ENCODE measurements at regions not wholly inside any gene's neighbourhood (a gene's known extent, or its start where the extent isn't known, plus 50 kb on each side); places are given as distances from the start of the nearest gene placed in this dataset.

DNA sequence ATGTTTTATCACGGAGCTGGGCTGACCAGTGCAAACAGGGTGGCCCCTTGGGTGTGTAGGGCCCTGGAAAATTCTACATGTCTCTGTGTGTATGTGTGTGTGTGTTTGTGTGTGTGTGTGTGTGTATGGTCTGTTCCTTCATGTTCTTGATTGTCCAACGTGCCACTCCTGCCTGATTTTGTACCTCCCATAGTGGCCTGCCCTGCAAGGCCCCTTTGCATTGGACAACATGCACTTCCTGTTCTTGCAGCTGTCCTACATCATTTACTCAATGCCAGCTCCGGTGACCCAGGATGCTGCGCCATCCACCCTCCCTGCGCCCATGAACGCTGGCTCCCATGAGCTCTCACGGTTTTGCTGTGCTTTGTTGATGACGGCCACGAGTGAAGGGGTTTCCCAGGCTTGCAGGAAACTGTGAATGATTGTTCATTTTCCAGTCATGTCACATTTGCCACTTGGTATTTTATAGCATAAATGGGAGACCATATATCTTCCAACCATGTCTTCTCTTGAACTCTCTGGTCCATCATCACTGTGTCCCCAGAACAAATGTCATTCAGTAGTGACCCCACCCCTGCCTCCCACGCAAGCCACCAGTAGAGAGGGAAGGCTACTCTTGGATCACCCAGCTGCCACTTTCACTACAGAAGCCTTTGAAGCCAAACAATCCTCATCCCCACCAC lies 69.7 kb upstream of the NCK2 start:
- H3K27ac Mint-ChIP-seq: no peak overlapping the region
- Histone ChIP-seq H3K36me3 (ENCODE audit: control insufficient read depth, insufficient read depth, low read length) (no peaks in the 10 kb centered on the region), H3K27ac (ENCODE audit: low read depth, low read length) (no peak overlapping the region), H3K4me3 (ENCODE audit: low read length) (no peak overlapping the region), H3K4me1 (ENCODE audit: control insufficient read depth, insufficient read depth, low read length) (no peaks in the 10 kb centered on the region), H3K27me3 (ENCODE audit: control insufficient read depth, insufficient read depth, low read length, poor library complexity, severe bottlenecking) (peaks cover 6% of the 10 kb centered on the region), H3K9me3 (ENCODE audit: control insufficient read depth, low read length) (no peaks in the 10 kb centered on the region), H3K9ac (ENCODE audit: extremely low read depth, low read length, poor library complexity, severe bottlenecking) (no peak overlapping the region)
- no peaks in the 10 kb centered on the region for H3K9me3 Mint-ChIP-seq
- TF ChIP-seq, protein P1, sequence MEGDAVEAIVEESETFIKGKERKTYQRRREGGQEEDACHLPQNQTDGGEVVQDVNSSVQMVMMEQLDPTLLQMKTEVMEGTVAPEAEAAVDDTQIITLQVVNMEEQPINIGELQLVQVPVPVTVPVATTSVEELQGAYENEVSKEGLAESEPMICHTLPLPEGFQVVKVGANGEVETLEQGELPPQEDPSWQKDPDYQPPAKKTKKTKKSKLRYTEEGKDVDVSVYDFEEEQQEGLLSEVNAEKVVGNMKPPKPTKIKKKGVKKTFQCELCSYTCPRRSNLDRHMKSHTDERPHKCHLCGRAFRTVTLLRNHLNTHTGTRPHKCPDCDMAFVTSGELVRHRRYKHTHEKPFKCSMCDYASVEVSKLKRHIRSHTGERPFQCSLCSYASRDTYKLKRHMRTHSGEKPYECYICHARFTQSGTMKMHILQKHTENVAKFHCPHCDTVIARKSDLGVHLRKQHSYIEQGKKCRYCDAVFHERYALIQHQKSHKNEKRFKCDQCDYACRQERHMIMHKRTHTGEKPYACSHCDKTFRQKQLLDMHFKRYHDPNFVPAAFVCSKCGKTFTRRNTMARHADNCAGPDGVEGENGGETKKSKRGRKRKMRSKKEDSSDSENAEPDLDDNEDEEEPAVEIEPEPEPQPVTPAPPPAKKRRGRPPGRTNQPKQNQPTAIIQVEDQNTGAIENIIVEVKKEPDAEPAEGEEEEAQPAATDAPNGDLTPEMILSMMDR (conservative IDR thresholded peaks at IDR 0.05): no peak
- no peaks in the 10 kb centered on the region for H3K4me1 Mint-ChIP-seq
- H3K4me3 Mint-ChIP-seq: no peak overlapping the region
- peaks cover 21% of the 10 kb centered on the region for H3K27me3 Mint-ChIP-seq (ENCODE audit: insufficient read depth)
- 87 to 92% methylated on average over 5 to 10 of the region's 10 CpGs for WGBS, 2 experiments (ENCODE audit: insufficient coverage in 1 of 2, insufficient read length in 1 of 2)
- H3K36me3 Mint-ChIP-seq (ENCODE audit: low read depth): no peaks in the 10 kb centered on the region
- no peak for DNase-seq

DNA sequence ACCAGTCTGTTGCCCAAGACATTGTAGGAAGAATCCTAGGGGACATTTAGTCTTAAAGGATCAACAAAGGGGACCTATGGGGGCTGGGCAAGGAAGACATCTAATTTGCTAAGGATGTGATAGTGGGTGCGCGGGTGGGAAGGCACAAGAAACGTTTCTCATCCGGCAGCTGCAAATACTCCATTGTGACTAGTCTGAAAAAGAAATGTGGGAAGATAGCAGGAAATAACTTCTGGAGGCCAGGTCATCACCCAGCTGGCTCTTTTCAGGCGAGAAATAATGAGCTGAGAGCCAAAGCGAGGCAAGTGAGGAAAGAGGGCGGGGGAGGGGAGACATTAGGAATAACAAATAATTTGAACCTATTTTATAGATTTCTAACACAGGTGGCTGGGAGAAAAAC lies 70.3 kb upstream of the NCK2 start:
- Mint-ChIP-seq H3K4me3 (no peak overlapping the region), H3K27ac (no peak overlapping the region), H3K4me1 (no peaks in the 10 kb centered on the region), H3K27me3 (ENCODE audit: insufficient read depth) (peaks cover 15% of the 10 kb centered on the region), H3K36me3 (ENCODE audit: low read depth) (no peaks in the 10 kb centered on the region), H3K9me3 (no peaks in the 10 kb centered on the region)
- Histone ChIP-seq H3K27ac (ENCODE audit: low read depth, low read length) (no peak overlapping the region), H3K4me3 (ENCODE audit: low read length) (no peak overlapping the region), H3K36me3 (ENCODE audit: control insufficient read depth, insufficient read depth, low read length) (no peaks in the 10 kb centered on the region), H3K27me3 (ENCODE audit: control insufficient read depth, insufficient read depth, low read length, poor library complexity, severe bottlenecking) (peaks cover 6% of the 10 kb centered on the region), H3K9me3 (ENCODE audit: control insufficient read depth, low read length) (no peaks in the 10 kb centered on the region), H3K9ac (ENCODE audit: extremely low read depth, low read length, poor library complexity, severe bottlenecking) (no peak overlapping the region), H3K4me1 (ENCODE audit: control insufficient read depth, insufficient read depth, low read length) (no peaks in the 10 kb centered on the region)
- DNase-seq: no peak
- TF ChIP-seq, protein P1 (conservative IDR thresholded peaks at IDR 0.05): no peak
- WGBS, 2 experiments (ENCODE audit: insufficient coverage in 1 of 2, insufficient read length in 1 of 2): 81 to 90% methylated on average over 4 to 7 of the region's 7 CpGs

DNA sequence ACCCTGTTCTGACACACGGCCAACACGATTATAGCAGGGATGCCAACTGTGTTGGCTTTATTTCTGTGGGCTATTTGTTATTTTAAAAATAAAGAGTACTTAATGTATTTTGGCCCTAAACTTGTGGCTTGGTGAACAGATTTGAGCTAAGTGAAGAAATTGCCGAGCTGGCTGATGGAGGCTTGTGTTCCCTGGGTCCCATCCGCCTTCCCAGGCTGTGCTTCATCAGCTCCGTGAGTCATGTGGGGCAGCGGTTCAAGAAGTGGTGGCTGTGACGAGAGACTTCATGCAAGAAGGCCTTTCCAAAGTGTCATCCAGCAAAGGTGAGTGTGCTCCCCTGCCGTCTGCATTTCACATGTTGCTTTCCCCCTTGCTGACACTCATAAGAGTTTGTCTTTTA lies 73.6 kb upstream of the NCK2 start:
- no peak overlapping the region for H3K9ac ChIP-seq (ENCODE audit: extremely low read depth, low read length, poor library complexity, severe bottlenecking)
- H3K4me3 Mint-ChIP-seq: no peak overlapping the region
- DNase-seq: no peak
- no peaks in the 10 kb centered on the region for H3K4me1 ChIP-seq (ENCODE audit: control insufficient read depth, insufficient read depth, low read length)
- no peak overlapping the region for H3K27ac Mint-ChIP-seq
- TF ChIP-seq, protein P1 (conservative IDR thresholded peaks at IDR 0.05): no peak
- peaks cover 8% of the 10 kb centered on the region for H3K9me3 ChIP-seq (ENCODE audit: control insufficient read depth, low read length)
- H3K36me3 Mint-ChIP-seq (ENCODE audit: low read depth): peaks cover 1% of the 10 kb centered on the region
- peaks cover 5% of the 10 kb centered on the region for H3K27me3 ChIP-seq (ENCODE audit: control insufficient read depth, insufficient read depth, low read length, poor library complexity, severe bottlenecking)
- H3K9me3 Mint-ChIP-seq: peaks cover 22% of the 10 kb centered on the region
- H3K4me3 ChIP-seq (ENCODE audit: low read length): no peak overlapping the region
- no peaks in the 10 kb centered on the region for H3K27me3 Mint-ChIP-seq (ENCODE audit: insufficient read depth)
- WGBS, 2 experiments (ENCODE audit: insufficient coverage in 1 of 2, insufficient read length in 1 of 2): 91 to 92% methylated on average over 8 of the region's 8 CpGs
- no peak overlapping the region for H3K27ac ChIP-seq (ENCODE audit: low read depth, low read length)
- no peaks in the 10 kb centered on the region for H3K4me1 Mint-ChIP-seq
- no peaks in the 10 kb centered on the region for H3K36me3 ChIP-seq (ENCODE audit: control insufficient read depth, insufficient read depth, low read length)

All from endodermal cell (in vitro differentiated cells).